ENCODE measurements at regions not wholly inside any gene's neighbourhood (a gene's known extent, or its start where the extent isn't known, plus 50 kb on each side); places are given as distances from the start of the nearest gene placed in this dataset.

GRCh38 chr7:41047789-41048191 lies 655.1 kb downstream of the INHBA start:
- H3K27me3 Mint-ChIP-seq (ENCODE audit: insufficient read depth, low read depth, poor library complexity), result peaks cover 3% of the 10 kb centered on the region
- peaks cover 2% of the 10 kb centered on the region; the same call in 2 of the 3 replicates for H3K9me3 Mint-ChIP-seq
- H3K4me1 Mint-ChIP-seq, result peaks cover 11% of the 10 kb centered on the region; the same call in 2 of the 3 replicates
- Histone ChIP-seq H3K4me3 (no peak overlapping the region), H3K79me2 (replicated peaks; ENCODE audit: insufficient read depth) (no peaks in the 10 kb centered on the region), H3F3A (replicated peaks; ENCODE audit: low read depth) (no peaks in the 10 kb centered on the region), H2AFZ (no peak overlapping the region), H3K9me2 (ENCODE audit: insufficient read depth) (peaks cover 4% of the 10 kb centered on the region; the same call in 1 of the 2 replicates), H3K36me3 (ENCODE audit: insufficient read depth) (no peaks in the 10 kb centered on the region), H3K4me1 (ENCODE audit: insufficient read depth) (no peaks in the 10 kb centered on the region), H3K27ac (ENCODE audit: low read depth) (no peak overlapping the region), H3K4me2 (no peak overlapping the region), H3K27me3 (ENCODE audit: insufficient read depth) (no peaks in the 10 kb centered on the region), H4K20me1 (replicated peaks; ENCODE audit: insufficient read depth) (no peaks in the 10 kb centered on the region)
- no peak overlapping the region for H3K27ac Mint-ChIP-seq
- TF ChIP-seq JUNB (IDR thresholded peaks at IDR 0.05; ENCODE audit: unreplicated experiment), result no peak
- TF ChIP-seq EZH2phosphoT487 (IDR thresholded peaks at IDR 0.05; ENCODE audit: unreplicated experiment), result no peak
- no peak for TF ChIP-seq EZH2 (IDR thresholded peaks at IDR 0.05; ENCODE audit: low read depth, unreplicated experiment)
- TF ChIP-seq NANOG (IDR thresholded peaks at IDR 0.05; ENCODE audit: borderline replicate concordance), result no peak
- TF ChIP-seq ZNF462 (CRISPR knock-in tag; IDR thresholded peaks at IDR 0.05), result no peak
- no peak for TF ChIP-seq STAT1 (IDR thresholded peaks at IDR 0.05; ENCODE audit: unreplicated experiment)
- no peak for TF ChIP-seq CTCF (conservative IDR thresholded peaks at IDR 0.05; ENCODE audit: low read depth in 2 of 2)
- TF ChIP-seq POLR2AphosphoS5 (IDR thresholded peaks at IDR 0.05; ENCODE audit: low read depth), result no peak
- no peak for TF ChIP-seq REST (IDR thresholded peaks at IDR 0.05; ENCODE audit: unreplicated experiment)
- TF ChIP-seq ZNF331 (CRISPR knock-in tag; IDR thresholded peaks at IDR 0.05; ENCODE audit: low read depth), result no peak
- H3K4me3 Mint-ChIP-seq, result no peak overlapping the region
- DNase-seq (ENCODE audit: low spot score) (no peak), ATAC-seq (no peak)
- no peaks in the 10 kb centered on the region for H3K36me3 Mint-ChIP-seq (ENCODE audit: low read depth)

Measured in GM23338 (cell line).